WTC11 (cell line): ENCODE measurements at regions not wholly inside any gene's neighbourhood (a gene's known extent, or its start where the extent isn't known, plus 50 kb on each side); places are given as distances from the start of the nearest gene placed in this dataset.

Source experiments
- ATAC-seq: fragments of 200-7000 bp; cut with Tn5 transposase; 2 replicates; pipeline ENCODE4 v1.10.0; 2021; ENCODE audit warnings: mild to moderate bottlenecking, moderate library complexity
- CTCF ChIA-PET: fragments of 300-600 bp; sonication (Branson Sonifier 250); formaldehyde crosslinking; loops from one replicate; lab custom pipeline; 2021; ENCODE audit warnings: antibody characterized with exemption; lab: Charles Lee
- POLR2A ChIA-PET: fragments of 350-600 bp; sonication (Branson Sonifier 250); formaldehyde crosslinking; loops from one replicate; lab custom pipeline; 2021; ENCODE audit warnings: antibody characterized with exemption; lab: Charles Lee
- DNase-seq: peaks from one replicate; pipeline ENCODE4 v3.0.0; 2021; ENCODE audit warnings: low spot score
- H3K27ac Mint-ChIP-seq: 2 replicates; pipeline ENCODE4 v1.8.0; 2021; ENCODE audit warnings: mixed read lengths
- H3K27me3 Mint-ChIP-seq: 2 replicates; pipeline ENCODE4 v1.8.0; 2021; ENCODE audit warnings: low read depth, mild to moderate bottlenecking, moderate library complexity, mixed read lengths
- H3K36me3 Mint-ChIP-seq: 2 replicates; pipeline ENCODE4 v1.8.0; 2021; ENCODE audit warnings: mixed read lengths
- H3K4me1 Mint-ChIP-seq: 2 replicates; pipeline ENCODE4 v1.8.0; 2022; ENCODE audit warnings: mixed read lengths
- H3K4me3 Mint-ChIP-seq: 2 replicates; pipeline ENCODE4 v1.8.0; 2021; ENCODE audit warnings: mild to moderate bottlenecking, moderate library complexity, mixed read lengths
- H3K9me3 Mint-ChIP-seq: 2 replicates; pipeline ENCODE4 v1.8.0; 2021; ENCODE audit warnings: mixed read lengths
- CTCF ChIP-seq: fragments of 200-600 bp; IDR thresholded peaks from 2 replicates; pipeline ENCODE4 v1.8.0; 2022; ENCODE audit warnings: antibody characterized with exemption
- E2F4 ChIP-seq: sonication (generic); formaldehyde crosslinking; IDR thresholded peaks from 2 replicates; pipeline ENCODE4 v1.8.1; 2022; ENCODE audit warnings: low read depth, mild to moderate bottlenecking, moderate library complexity, missing genetic modification reagents, borderline replicate concordance
- E2F5 ChIP-seq: sonication (generic); formaldehyde crosslinking; IDR thresholded peaks from 2 replicates; pipeline ENCODE4 v1.8.1; 2022; ENCODE audit warnings: mild to moderate bottlenecking, moderate library complexity, missing genetic modification reagents
- EMX1 ChIP-seq: fragments of 250-450 bp; sonication (Bioruptor Pico); IDR thresholded peaks from 2 replicates; pipeline ENCODE4 v1.8.0; 2021; ENCODE audit warnings: mild to moderate bottlenecking
- ESRRA ChIP-seq: sonication (generic); formaldehyde crosslinking; IDR thresholded peaks from 2 replicates; pipeline ENCODE4 v1.8.1; 2022; ENCODE audit warnings: mild to moderate bottlenecking, missing genetic modification reagents, borderline replicate concordance
- FOXP4 ChIP-seq: sonication (generic); formaldehyde crosslinking; IDR thresholded peaks from 2 replicates; pipeline ENCODE4 v1.8.0; 2022; ENCODE audit warnings: mild to moderate bottlenecking, missing genetic modification reagents
- GABPB1 ChIP-seq: sonication (generic); formaldehyde crosslinking; IDR thresholded peaks from 2 replicates; pipeline ENCODE4 v1.8.1; 2023; ENCODE audit warnings: mild to moderate bottlenecking, missing genetic modification reagents
- GRHL2 ChIP-seq: fragments of 250-450 bp; sonication (Bioruptor Pico); IDR thresholded peaks from 2 replicates; pipeline ENCODE4 v1.8.0; 2022; ENCODE audit warnings: mild to moderate bottlenecking, moderate library complexity; ENCODE audit not compliant: insufficient replicate concordance, severe bottlenecking
- GTF2I ChIP-seq: fragments of 250-450 bp; sonication (Bioruptor Pico); conservative IDR thresholded peaks from 2 replicates; pipeline ENCODE4 v1.4.0; 2021; ENCODE audit warnings: mild to moderate bottlenecking
- IRF1 ChIP-seq: sonication (generic); formaldehyde crosslinking; IDR thresholded peaks from 2 replicates; pipeline ENCODE4 v1.8.0; 2023; ENCODE audit warnings: missing genetic modification reagents
- MLX ChIP-seq: sonication (generic); formaldehyde crosslinking; IDR thresholded peaks from 2 replicates; pipeline ENCODE4 v1.8.1; 2023; ENCODE audit warnings: mild to moderate bottlenecking, missing genetic modification reagents, moderate library complexity
- NFYB ChIP-seq: sonication (generic); formaldehyde crosslinking; conservative IDR thresholded peaks from 2 replicates; pipeline ENCODE4 v1.8.0; 2022; ENCODE audit warnings: low read depth, missing genetic modification reagents
- NR3C1 ChIP-seq: sonication (generic); formaldehyde crosslinking; conservative IDR thresholded peaks from 2 replicates; pipeline ENCODE4 v1.8.1; 2023; ENCODE audit warnings: low read depth, mild to moderate bottlenecking, missing genetic modification reagents
- STAT6 ChIP-seq: sonication (generic); formaldehyde crosslinking; conservative IDR thresholded peaks from 2 replicates; pipeline ENCODE4 v1.8.1; 2023; ENCODE audit warnings: mild to moderate bottlenecking, low read depth, missing genetic modification reagents, moderate library complexity
- ZNF425 ChIP-seq: fragments of 250-450 bp; sonication (Bioruptor Pico); conservative IDR thresholded peaks from 2 replicates; pipeline ENCODE4 v1.9.0; 2021; ENCODE audit warnings: mild to moderate bottlenecking
- ZNF671 ChIP-seq: fragments of 250-450 bp; sonication (Bioruptor Pico); IDR thresholded peaks from 2 replicates; pipeline ENCODE4 v1.8.0; 2021; ENCODE audit warnings: mild to moderate bottlenecking

- TF ChIP-seq GTF2I (CRISPR knock-in tag) (no peak), E2F5 (CRISPR knock-in tag) (no peak), MLX (CRISPR knock-in tag) (no peak), E2F4 (CRISPR knock-in tag) (no peak), IRF1 (CRISPR knock-in tag) (no peak), ESRRA (no peak), CTCF (no peak), GRHL2 (CRISPR knock-in tag) (no peak)
These were observed 63.7 kb downstream of the GPR6 start (continued) for GRCh38 chr6:110041830-110042229.

- Mint-ChIP-seq H3K4me1 (peaks cover 27% of the 10 kb centered on the region), H3K36me3 (0 out of 2 replicates have a peak, but pooled peaks cover 4% of the 10 kb centered on the region), H3K4me3 (no peak overlapping the region), H3K27me3 (no peaks in the 10 kb centered on the region), H3K27ac (no peak overlapping the region), H3K9me3 (peaks cover 9% of the 10 kb centered on the region)
- ChIA-PET CTCF (no interaction called here), POLR2A (no interaction called here)
- no peak for DNase-seq
- no peak for ATAC-seq
- TF ChIP-seq NFYB (CRISPR knock-in tag) (peak; percentile 47; the same call in 1 of the 2 replicates), STAT6 (CRISPR knock-in tag) (no peak)
These were observed 64.7 kb downstream of the GPR6 start for GRCh38 chr6:110042670-110043296.

- Mint-ChIP-seq H3K27ac (no peak overlapping the region), H3K4me1 (peaks cover 22% of the 10 kb centered on the region), H3K36me3 (0 out of 2 replicates have a peak, but pooled peaks cover 4% of the 10 kb centered on the region), H3K9me3 (peaks cover 16% of the 10 kb centered on the region), H3K27me3 (no peaks in the 10 kb centered on the region), H3K4me3 (no peak overlapping the region)
- CTCF ChIA-PET, result interaction anchor here (0.9 to 1.1 kb wide), 3 partner anchors 298 to 348 kb away, joined by 3 to 5 read pairs (median 3); no protein-coding TSS in a partner anchor
- DNase-seq (no peak), ATAC-seq (no peak)
- POLR2A ChIA-PET, result no interaction called here
- TF ChIP-seq FOXP4 (CRISPR knock-in tag) (no peak), NR3C1 (CRISPR knock-in tag) (no peak), ZNF671 (CRISPR knock-in tag) (no peak), ZNF425 (CRISPR knock-in tag) (no peak), EMX1 (CRISPR knock-in tag) (no peak), NFYB (CRISPR knock-in tag) (no peak), GABPB1 (CRISPR knock-in tag) (no peak)
These were observed 65.4 kb downstream of the GPR6 start for GRCh38 chr6:110043366-110043994.
